Liver (tissue), 8 donors: ENCODE measurements at regions not wholly inside any gene's neighbourhood (a gene's known extent, or its start where the extent isn't known, plus 50 kb on each side); places are given as distances from the start of the nearest gene placed in this dataset.
A peak's percentile ranks its signal among the peaks of the same experiment; 100 is the strongest.
"Not testable (repeated sequence)": the region's sequence is repeated elsewhere in the genome, so short reads cannot be mapped to it uniquely, and the experiment has no call there.

Experiments
- DNase-seq: peaks from one replicate; pipeline ENCODE4 v3.0.0-alpha.2; 2017; ENCODE audit warnings: low spot score
- H3K27ac ChIP-seq, 2 donors: one replicate each; pipeline ENCODE4 v1.7.0; 2013; ENCODE audit warnings: inconsistent platforms in 2 of 2, low read length in 2 of 2, control low read depth in 1 of 2, low read depth in 1 of 2, mild to moderate bottlenecking in 1 of 2
- H3K27me3 ChIP-seq, 4 donors: one replicate each; pipeline versions ENCODE4 v1.6.1 to v1.7.0; 2013; ENCODE audit warnings: low read length in 3 of 4, inconsistent platforms in 1 of 4, mild to moderate bottlenecking in 1 of 4, moderate library complexity in 1 of 4; ENCODE audit not compliant: control insufficient read depth in 4 of 4, insufficient read depth in 4 of 4
- H3K36me3 ChIP-seq, 4 donors: one replicate each; pipeline versions ENCODE4 v1.6.1 to v1.7.0; 2013; ENCODE audit warnings: low read length in 3 of 4, mild to moderate bottlenecking in 3 of 4, low read depth in 1 of 4, moderate library complexity in 1 of 4; ENCODE audit not compliant: control insufficient read depth in 4 of 4, insufficient read depth in 3 of 4
- H3K4me1 ChIP-seq, 4 donors: one replicate each; pipeline versions ENCODE4 v1.6.1 to v1.7.0; 2013; ENCODE audit warnings: low read length in 3 of 4, mild to moderate bottlenecking in 3 of 4, moderate library complexity in 1 of 4; ENCODE audit not compliant: control insufficient read depth in 4 of 4, insufficient read depth in 4 of 4
- H3K4me3 ChIP-seq, 3 donors: one replicate each; pipeline versions ENCODE4 v1.6.1 to v1.7.0; 2013; ENCODE audit warnings: low read length in 3 of 3, control low read depth in 1 of 3, low read depth in 1 of 3, mild to moderate bottlenecking in 1 of 3
- H3K9ac ChIP-seq, 2 donors: one replicate each; pipeline ENCODE4 v1.7.0; 2013; ENCODE audit warnings: low read length in 2 of 2, mild to moderate bottlenecking in 2 of 2, moderate library complexity in 2 of 2, control low read depth in 1 of 2, low read depth in 1 of 2
- H3K9me3 ChIP-seq, 4 donors: one replicate each; pipeline versions ENCODE4 v1.6.1 to v1.7.0; 2013; ENCODE audit warnings: low read length in 3 of 4; ENCODE audit not compliant: control insufficient read depth in 4 of 4
- GABPA ChIP-seq, 2 donors: IDR thresholded peaks in 1 of 2; conservative IDR thresholded peaks in 1 of 2; 2 replicates each; pipeline ENCODE4 v1.6.1; 2016; ENCODE audit warnings: antibody characterized with exemption in 2 of 2, mild to moderate bottlenecking in 1 of 2, moderate library complexity in 1 of 2
- HNF4A ChIP-seq, 2 donors: conservative IDR thresholded peaks; 2 replicates each; pipeline ENCODE4 v1.6.1; 2016; ENCODE audit warnings: antibody characterized with exemption in 2 of 2, mild to moderate bottlenecking in 2 of 2
- HNF4G ChIP-seq: IDR thresholded peaks from 2 replicates; pipeline ENCODE4 v1.6.1; 2016; ENCODE audit warnings: antibody characterized with exemption
- NR2F2 ChIP-seq: IDR thresholded peaks from 2 replicates; pipeline ENCODE4 v1.6.1; 2016; ENCODE audit warnings: antibody characterized with exemption
- RAD21 ChIP-seq, 2 donors: IDR thresholded peaks; 2 replicates each; pipeline ENCODE4 v1.6.1; 2016; ENCODE audit warnings: antibody characterized with exemption in 2 of 2, mild to moderate bottlenecking in 2 of 2
- RXRA ChIP-seq, 2 donors: IDR thresholded peaks; 2 replicates each; pipeline ENCODE4 v1.6.1; 2017 to 2018; ENCODE audit warnings: antibody characterized with exemption in 2 of 2, mild to moderate bottlenecking in 1 of 2
- TAF1 ChIP-seq: conservative IDR thresholded peaks from 2 replicates; pipeline ENCODE4 v1.6.1; 2016; ENCODE audit warnings: antibody characterized with exemption, mild to moderate bottlenecking
- YY1 ChIP-seq: IDR thresholded peaks from 2 replicates; pipeline ENCODE4 v1.6.1; 2016; ENCODE audit warnings: antibody characterized with exemption, mild to moderate bottlenecking
- WGBS: extraction: QIAGEN DNeasy Blood & Tissue Kit; methylation state at CpG from one replicate; pipeline ENCODE4 v1.1.7; 2013; 5-methylcytosine and 5-hydroxymethylcytosine counted together
- TF ChIP-seq, protein P1 (sequence below): IDR thresholded peaks from 2 replicates; pipeline ENCODE4 v1.6.1; 2016; ENCODE audit warnings: antibody characterized with exemption
- TF ChIP-seq, protein P2 (sequence below): IDR thresholded peaks from 2 replicates; pipeline ENCODE4 v1.6.1; 2016; ENCODE audit warnings: antibody characterized with exemption
- TF ChIP-seq, protein P3 (sequence below): fragments of 150-350 bp; IDR thresholded peaks from 2 replicates; pipeline ENCODE4 v1.5.1; 2017; ENCODE audit warnings: improper control_type of control experiment, low read depth, low read length; ENCODE audit not compliant: missing input control
- TF ChIP-seq, protein P4 (sequence below): IDR thresholded peaks from 2 replicates; pipeline ENCODE4 v1.6.1; 2016; ENCODE audit warnings: antibody characterized with exemption
- donor health status: healthy.
- donor health status: healthy.
- donor health status: healthy.
- donor health status: healthy.
- donor health status: healthy.

DNA sequence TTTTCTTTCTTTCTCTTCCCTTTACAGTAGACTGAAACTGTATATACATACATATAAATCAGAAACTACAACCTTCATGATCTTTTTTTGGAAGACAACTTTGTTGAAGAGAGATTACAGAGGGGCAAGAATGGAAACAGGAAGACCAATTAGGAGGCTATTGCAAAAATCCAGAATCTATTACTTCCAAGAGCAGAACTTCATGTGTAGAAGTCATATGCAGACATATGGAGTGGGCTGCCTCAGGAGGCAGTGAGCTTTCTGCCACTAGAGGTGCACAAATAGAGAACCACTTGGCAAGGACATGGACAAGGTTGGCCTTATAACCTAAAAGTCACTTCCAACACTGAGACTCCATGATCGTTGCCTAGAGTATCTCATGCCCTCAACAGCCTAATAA is 157.8 kb upstream of the NR4A3 start:
- Histone ChIP-seq H3K9me3 (no peaks in the 10 kb centered on the region), H3K4me3 (no peak overlapping the region), H3K27me3 (no peaks in the 10 kb centered on the region), H3K36me3 (peaks cover 0 to 1% (median 0%) of the 10 kb centered on the region in 4 donors), H3K4me1 (peaks cover 0 to 4% (median 2%) of the 10 kb centered on the region in 4 donors), H3K9ac (no peak overlapping the region), H3K27ac (no peak overlapping the region)
- DNase-seq, result no peak
- 84% methylated on average over 1 of the region's 1 CpG for WGBS
- TF ChIP-seq, protein P1, sequence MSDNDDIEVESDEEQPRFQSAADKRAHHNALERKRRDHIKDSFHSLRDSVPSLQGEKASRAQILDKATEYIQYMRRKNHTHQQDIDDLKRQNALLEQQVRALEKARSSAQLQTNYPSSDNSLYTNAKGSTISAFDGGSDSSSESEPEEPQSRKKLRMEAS, result no peak
- TF ChIP-seq HNF4G, result no peak
- TF ChIP-seq NR2F2, result no peak
- no peak for TF ChIP-seq GABPA (IDR thresholded peaks at IDR 0.05 in 1 of 2, conservative IDR thresholded peaks at IDR 0.05 in 1 of 2)
- TF ChIP-seq RXRA (IDR thresholded peaks at IDR 0.05), result no peak
- no peak for TF ChIP-seq TAF1
- TF ChIP-seq, protein P2, sequence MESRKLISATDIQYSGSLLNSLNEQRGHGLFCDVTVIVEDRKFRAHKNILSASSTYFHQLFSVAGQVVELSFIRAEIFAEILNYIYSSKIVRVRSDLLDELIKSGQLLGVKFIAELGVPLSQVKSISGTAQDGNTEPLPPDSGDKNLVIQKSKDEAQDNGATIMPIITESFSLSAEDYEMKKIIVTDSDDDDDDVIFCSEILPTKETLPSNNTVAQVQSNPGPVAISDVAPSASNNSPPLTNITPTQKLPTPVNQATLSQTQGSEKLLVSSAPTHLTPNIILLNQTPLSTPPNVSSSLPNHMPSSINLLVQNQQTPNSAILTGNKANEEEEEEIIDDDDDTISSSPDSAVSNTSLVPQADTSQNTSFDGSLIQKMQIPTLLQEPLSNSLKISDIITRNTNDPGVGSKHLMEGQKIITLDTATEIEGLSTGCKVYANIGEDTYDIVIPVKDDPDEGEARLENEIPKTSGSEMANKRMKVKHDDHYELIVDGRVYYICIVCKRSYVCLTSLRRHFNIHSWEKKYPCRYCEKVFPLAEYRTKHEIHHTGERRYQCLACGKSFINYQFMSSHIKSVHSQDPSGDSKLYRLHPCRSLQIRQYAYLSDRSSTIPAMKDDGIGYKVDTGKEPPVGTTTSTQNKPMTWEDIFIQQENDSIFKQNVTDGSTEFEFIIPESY, result no peak
- TF ChIP-seq, protein P3, sequence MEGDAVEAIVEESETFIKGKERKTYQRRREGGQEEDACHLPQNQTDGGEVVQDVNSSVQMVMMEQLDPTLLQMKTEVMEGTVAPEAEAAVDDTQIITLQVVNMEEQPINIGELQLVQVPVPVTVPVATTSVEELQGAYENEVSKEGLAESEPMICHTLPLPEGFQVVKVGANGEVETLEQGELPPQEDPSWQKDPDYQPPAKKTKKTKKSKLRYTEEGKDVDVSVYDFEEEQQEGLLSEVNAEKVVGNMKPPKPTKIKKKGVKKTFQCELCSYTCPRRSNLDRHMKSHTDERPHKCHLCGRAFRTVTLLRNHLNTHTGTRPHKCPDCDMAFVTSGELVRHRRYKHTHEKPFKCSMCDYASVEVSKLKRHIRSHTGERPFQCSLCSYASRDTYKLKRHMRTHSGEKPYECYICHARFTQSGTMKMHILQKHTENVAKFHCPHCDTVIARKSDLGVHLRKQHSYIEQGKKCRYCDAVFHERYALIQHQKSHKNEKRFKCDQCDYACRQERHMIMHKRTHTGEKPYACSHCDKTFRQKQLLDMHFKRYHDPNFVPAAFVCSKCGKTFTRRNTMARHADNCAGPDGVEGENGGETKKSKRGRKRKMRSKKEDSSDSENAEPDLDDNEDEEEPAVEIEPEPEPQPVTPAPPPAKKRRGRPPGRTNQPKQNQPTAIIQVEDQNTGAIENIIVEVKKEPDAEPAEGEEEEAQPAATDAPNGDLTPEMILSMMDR, result no peak
- no peak for TF ChIP-seq HNF4A (conservative IDR thresholded peaks at IDR 0.05)
- TF ChIP-seq RAD21 (IDR thresholded peaks at IDR 0.05), result no peak
- TF ChIP-seq, protein P4, sequence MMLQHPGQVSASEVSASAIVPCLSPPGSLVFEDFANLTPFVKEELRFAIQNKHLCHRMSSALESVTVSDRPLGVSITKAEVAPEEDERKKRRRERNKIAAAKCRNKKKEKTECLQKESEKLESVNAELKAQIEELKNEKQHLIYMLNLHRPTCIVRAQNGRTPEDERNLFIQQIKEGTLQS, result no peak
- no peak for TF ChIP-seq YY1

DNA sequence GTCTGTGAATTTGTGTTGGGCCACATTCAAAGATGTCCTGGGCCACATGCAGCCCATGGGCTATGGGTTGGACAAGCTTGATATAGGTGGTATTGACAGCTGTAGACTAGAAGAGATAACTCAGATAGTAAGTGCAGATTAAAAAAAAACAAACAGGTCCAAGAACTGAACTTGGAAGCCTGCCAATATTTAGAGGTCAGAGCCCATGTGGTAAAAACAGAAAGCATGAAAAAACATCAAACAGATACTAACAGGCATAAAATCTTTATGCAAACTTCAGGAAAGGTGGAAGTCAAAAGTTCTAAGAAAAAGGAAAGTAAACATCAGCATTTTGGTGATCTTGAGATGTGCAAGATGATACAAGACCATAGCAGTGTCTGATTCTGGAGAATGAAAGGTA is 155.1 kb upstream of the NR4A3 start:
- Histone ChIP-seq H3K4me1 (peaks cover 0 to 4% (median 2%) of the 10 kb centered on the region in 4 donors), H3K27me3 (no peaks in the 10 kb centered on the region), H3K4me3 (no peak overlapping the region), H3K9ac (no peak overlapping the region), H3K27ac (no peak overlapping the region), H3K9me3 (no peaks in the 10 kb centered on the region), H3K36me3 (peaks cover 0 to 1% (median 0%) of the 10 kb centered on the region in 4 donors)
- DNase-seq, result no peak
- TF ChIP-seq, protein P2, result no peak
- peak in 1 of 2 donors; percentile 4 for TF ChIP-seq RAD21 (IDR thresholded peaks at IDR 0.05)

DNA sequence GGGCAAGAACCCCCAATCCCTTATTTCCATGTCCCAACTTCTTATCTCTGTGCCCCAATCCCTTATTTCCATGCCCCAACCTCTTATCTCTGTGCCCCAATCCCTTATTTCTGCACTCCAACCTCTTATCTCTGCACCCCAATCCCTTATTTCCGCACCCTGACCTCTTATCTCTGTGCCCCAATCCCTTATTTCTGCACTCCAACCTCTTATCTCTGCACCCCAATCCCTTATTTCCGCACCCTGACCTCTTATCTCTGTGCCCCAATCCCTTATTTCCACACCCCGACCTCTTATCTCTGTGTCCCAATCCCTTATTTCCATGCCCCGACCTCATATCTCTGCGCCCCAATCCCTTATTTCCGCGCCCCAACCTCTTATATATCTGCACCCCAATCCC is 150.8 kb upstream of the NR4A3 start:
- not testable (repeated sequence) for H3K4me1 ChIP-seq, H3K27ac ChIP-seq, H3K27me3 ChIP-seq, H3K9me3 ChIP-seq, H3K36me3 ChIP-seq, DNase-seq, H3K4me3 ChIP-seq, H3K9ac ChIP-seq
- 89% methylated on average over 7 of the region's 7 CpGs for WGBS
